ENCODE measurements at regions not wholly inside any gene's neighbourhood (a gene's known extent, or its start where the extent isn't known, plus 50 kb on each side); places are given as distances from the start of the nearest gene placed in this dataset.

GRCh38 chr18:46250812-46251173, 146.6 kb downstream of the HAUS1 start:
- TF ChIP-seq EZH2 (optimal IDR thresholded peaks at IDR 0.05; ENCODE audit: low read depth, low read length) (no peak), CTCF (IDR thresholded peaks at IDR 0.05; ENCODE audit: low read length) (no peak)

All from MM.1S (cell line).